ENCODE measurements at regions not wholly inside any gene's neighbourhood (a gene's known extent, or its start where the extent isn't known, plus 50 kb on each side); places are given as distances from the start of the nearest gene placed in this dataset.

DNA sequence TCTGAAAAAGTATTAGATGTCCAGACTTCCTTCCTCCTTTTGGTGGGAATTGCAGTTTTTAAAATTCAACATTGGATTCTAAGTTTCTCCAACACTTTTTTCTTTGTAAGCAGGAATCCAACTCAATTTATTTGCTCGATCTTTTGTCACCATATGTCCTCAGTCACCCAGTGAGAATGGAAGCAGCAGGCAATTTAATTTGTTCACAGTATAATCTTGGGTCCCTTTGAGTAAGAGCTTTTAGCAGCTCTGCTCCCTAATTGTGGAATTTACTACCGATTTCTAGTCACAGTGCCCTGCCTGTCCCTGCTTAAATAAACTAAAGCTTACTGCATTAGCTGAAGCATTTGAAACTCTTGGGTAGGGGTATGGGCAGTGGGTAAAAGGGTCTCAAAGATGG, 98.6 kb downstream of the BTBD3 start:
- no peak for TF ChIP-seq TAF1 (IDR thresholded peaks at IDR 0.05; ENCODE audit: low read depth)
- no peak for TF ChIP-seq ZBTB7A (IDR thresholded peaks at IDR 0.05; ENCODE audit: low read depth)
- TF ChIP-seq TEAD4 (IDR thresholded peaks at IDR 0.05), result no peak

GRCh38 chr20:12019715-12020114, 102.0 kb downstream of the BTBD3 start:
- TF ChIP-seq EP300 (IDR thresholded peaks at IDR 0.05; ENCODE audit: borderline replicate concordance) (no peak), RAD21 (IDR thresholded peaks at IDR 0.05; ENCODE audit: low read depth) (no peak)

DNA sequence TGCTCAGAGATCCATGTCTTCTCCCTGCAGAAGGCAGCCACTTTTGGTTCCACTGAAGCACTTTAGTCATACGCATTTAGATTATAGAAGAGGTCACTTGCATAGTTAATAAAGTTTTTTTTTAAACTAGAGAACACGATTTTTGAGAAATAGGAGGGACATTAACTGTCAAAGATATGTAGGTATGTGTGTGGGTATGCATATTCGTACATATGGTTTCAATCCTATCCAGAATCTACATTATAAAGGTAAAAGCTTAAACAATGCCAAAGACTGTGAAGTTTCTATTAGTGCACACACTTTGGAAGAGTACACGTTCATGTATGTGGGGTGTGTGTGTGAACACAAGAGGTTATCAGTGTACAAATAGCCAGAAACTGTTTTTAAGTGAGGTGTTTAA, 103.2 kb downstream of the BTBD3 start:
- TF ChIP-seq EGR1 (IDR thresholded peaks at IDR 0.05) (no peak), YY1 (IDR thresholded peaks at IDR 0.05; ENCODE audit: low read depth) (no peak), CREB1 (IDR thresholded peaks at IDR 0.05; ENCODE audit: low read depth) (no peak), NFIC (IDR thresholded peaks at IDR 0.05) (no peak)

DNA sequence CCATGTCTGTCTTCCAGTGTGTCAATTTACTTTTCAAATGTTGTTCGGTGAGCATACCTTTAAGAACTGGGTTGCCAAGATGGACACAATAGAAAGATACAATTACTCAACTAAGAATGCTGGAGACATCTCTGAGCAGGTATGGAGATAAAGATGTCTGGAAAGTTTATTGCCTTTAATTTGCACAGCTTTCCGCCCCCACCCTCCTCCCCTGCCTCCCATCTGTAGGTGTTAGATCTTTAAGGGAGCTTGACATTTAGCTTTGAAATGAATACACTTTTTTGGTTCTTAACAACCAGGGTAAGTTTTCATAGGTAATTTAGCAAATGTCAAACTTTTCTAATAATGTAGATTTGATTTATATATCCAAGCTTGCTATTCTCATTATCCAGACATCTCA, 104.4 kb downstream of the BTBD3 start:
- TF ChIP-seq TCF12 (IDR thresholded peaks at IDR 0.05; ENCODE audit: low read depth), result no peak
- TF ChIP-seq, protein P1, sequence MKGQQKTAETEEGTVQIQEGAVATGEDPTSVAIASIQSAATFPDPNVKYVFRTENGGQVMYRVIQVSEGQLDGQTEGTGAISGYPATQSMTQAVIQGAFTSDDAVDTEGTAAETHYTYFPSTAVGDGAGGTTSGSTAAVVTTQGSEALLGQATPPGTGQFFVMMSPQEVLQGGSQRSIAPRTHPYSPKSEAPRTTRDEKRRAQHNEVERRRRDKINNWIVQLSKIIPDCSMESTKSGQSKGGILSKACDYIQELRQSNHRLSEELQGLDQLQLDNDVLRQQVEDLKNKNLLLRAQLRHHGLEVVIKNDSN (IDR thresholded peaks at IDR 0.05), result no peak
- TF ChIP-seq YY1 (IDR thresholded peaks at IDR 0.05; ENCODE audit: low read depth), result no peak

DNA sequence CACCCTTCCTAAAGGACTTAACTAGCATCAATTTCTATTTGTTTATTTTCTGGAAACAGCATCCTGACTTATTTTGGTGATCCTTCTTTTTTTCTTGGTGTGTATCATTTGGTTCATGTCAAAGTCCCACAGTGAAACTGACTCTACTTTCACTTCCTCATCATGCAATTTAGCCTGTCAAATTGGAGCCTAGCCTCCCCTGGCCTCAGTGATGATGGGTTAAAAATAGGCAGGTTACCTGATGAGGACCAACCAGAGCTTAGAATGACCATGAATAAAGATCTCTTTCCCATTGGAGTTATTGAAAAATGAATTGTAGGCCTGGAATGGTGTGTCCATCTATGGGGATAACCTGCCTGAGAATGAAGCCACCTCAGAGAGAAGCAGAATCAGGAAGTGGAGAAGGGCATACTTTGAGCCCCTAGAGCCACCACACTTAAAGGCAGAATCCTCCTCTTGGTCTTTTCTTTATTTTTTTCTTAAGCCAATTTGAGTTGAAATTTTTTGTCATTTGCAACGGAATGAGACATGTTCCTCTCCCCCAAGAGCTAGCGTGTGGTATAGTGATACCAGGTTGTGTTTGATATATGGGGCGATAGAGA, 105.6 kb downstream of the BTBD3 start:
- no peak for TF ChIP-seq NFIC (IDR thresholded peaks at IDR 0.05)
- no peak for TF ChIP-seq ZBTB7A (IDR thresholded peaks at IDR 0.05; ENCODE audit: low read depth)
- TF ChIP-seq CEBPB (IDR thresholded peaks at IDR 0.05), result no peak
- TF ChIP-seq FOXM1 (IDR thresholded peaks at IDR 0.05; ENCODE audit: borderline replicate concordance, low read depth), result no peak
- no peak for TF ChIP-seq RAD21 (IDR thresholded peaks at IDR 0.05; ENCODE audit: low read depth)
- no peak for TF ChIP-seq EGR1 (IDR thresholded peaks at IDR 0.05)
- TF ChIP-seq YY1 (IDR thresholded peaks at IDR 0.05; ENCODE audit: low read depth), result no peak
- no peak for TF ChIP-seq EP300 (IDR thresholded peaks at IDR 0.05; ENCODE audit: borderline replicate concordance)
- no peak for TF ChIP-seq TAF1 (IDR thresholded peaks at IDR 0.05; ENCODE audit: low read depth)
- TF ChIP-seq MAX (IDR thresholded peaks at IDR 0.05), result no peak
- no peak for TF ChIP-seq TEAD4 (IDR thresholded peaks at IDR 0.05)
- no peak for TF ChIP-seq TCF12 (IDR thresholded peaks at IDR 0.05; ENCODE audit: low read depth)
- no peak for TF ChIP-seq CREB1 (IDR thresholded peaks at IDR 0.05; ENCODE audit: low read depth)
- TF ChIP-seq, protein P2, sequence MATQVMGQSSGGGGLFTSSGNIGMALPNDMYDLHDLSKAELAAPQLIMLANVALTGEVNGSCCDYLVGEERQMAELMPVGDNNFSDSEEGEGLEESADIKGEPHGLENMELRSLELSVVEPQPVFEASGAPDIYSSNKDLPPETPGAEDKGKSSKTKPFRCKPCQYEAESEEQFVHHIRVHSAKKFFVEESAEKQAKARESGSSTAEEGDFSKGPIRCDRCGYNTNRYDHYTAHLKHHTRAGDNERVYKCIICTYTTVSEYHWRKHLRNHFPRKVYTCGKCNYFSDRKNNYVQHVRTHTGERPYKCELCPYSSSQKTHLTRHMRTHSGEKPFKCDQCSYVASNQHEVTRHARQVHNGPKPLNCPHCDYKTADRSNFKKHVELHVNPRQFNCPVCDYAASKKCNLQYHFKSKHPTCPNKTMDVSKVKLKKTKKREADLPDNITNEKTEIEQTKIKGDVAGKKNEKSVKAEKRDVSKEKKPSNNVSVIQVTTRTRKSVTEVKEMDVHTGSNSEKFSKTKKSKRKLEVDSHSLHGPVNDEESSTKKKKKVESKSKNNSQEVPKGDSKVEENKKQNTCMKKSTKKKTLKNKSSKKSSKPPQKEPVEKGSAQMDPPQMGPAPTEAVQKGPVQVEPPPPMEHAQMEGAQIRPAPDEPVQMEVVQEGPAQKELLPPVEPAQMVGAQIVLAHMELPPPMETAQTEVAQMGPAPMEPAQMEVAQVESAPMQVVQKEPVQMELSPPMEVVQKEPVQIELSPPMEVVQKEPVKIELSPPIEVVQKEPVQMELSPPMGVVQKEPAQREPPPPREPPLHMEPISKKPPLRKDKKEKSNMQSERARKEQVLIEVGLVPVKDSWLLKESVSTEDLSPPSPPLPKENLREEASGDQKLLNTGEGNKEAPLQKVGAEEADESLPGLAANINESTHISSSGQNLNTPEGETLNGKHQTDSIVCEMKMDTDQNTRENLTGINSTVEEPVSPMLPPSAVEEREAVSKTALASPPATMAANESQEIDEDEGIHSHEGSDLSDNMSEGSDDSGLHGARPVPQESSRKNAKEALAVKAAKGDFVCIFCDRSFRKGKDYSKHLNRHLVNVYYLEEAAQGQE (IDR thresholded peaks at IDR 0.05; ENCODE audit: low read depth), result no peak
- TF ChIP-seq, protein P1 (IDR thresholded peaks at IDR 0.05), result no peak

- TF ChIP-seq CEBPB (IDR thresholded peaks at IDR 0.05), result no peak
- no peak for TF ChIP-seq RAD21 (IDR thresholded peaks at IDR 0.05; ENCODE audit: low read depth)
- TF ChIP-seq FOXM1 (IDR thresholded peaks at IDR 0.05; ENCODE audit: borderline replicate concordance, low read depth), result no peak
- TF ChIP-seq, protein P2 (IDR thresholded peaks at IDR 0.05; ENCODE audit: low read depth), result no peak
- TF ChIP-seq, protein P1 (IDR thresholded peaks at IDR 0.05), result no peak
Measured at GRCh38 chr20:12028771-12029170, 111.1 kb downstream of the BTBD3 start.

GRCh38 chr20:12030470-12030869, 112.8 kb downstream of the BTBD3 start:
- no peak for TF ChIP-seq FOXM1 (IDR thresholded peaks at IDR 0.05; ENCODE audit: borderline replicate concordance, low read depth)
- TF ChIP-seq, protein P1 (IDR thresholded peaks at IDR 0.05), result no peak
- TF ChIP-seq TCF12 (IDR thresholded peaks at IDR 0.05; ENCODE audit: low read depth), result no peak
- TF ChIP-seq CEBPB (IDR thresholded peaks at IDR 0.05), result no peak
- no peak for TF ChIP-seq ZBTB7A (IDR thresholded peaks at IDR 0.05; ENCODE audit: low read depth)
- TF ChIP-seq TEAD4 (IDR thresholded peaks at IDR 0.05), result no peak

Data from Ishikawa (cell line).